Activated CD8-positive, alpha-beta T cell treated with anti-CD3 and anti-CD28 coated beads for 36 hours (primary cell): ENCODE measurements at regions not wholly inside any gene's neighbourhood (a gene's known extent, or its start where the extent isn't known, plus 50 kb on each side); places are given as distances from the start of the nearest gene placed in this dataset.

Source experiments
- ATAC-seq: fragments of 200-7000 bp; cut with Tn5 transposase; one replicate; pipeline ENCODE4 v1.10.0; 2021; ENCODE audit warnings: mild to moderate bottlenecking, moderate library complexity
- CTCF ChIA-PET: fragments of 350-600 bp; sonication (Branson Sonifier 250); formaldehyde crosslinking; loops from one replicate; lab custom pipeline; 2021; ENCODE audit warnings: antibody characterized with exemption; lab: Charles Lee
- POLR2A ChIA-PET: fragments of 350-600 bp; sonication (Branson Sonifier 250); formaldehyde crosslinking; loops from one replicate; lab custom pipeline; 2021; ENCODE audit warnings: antibody characterized with exemption; lab: Charles Lee
- DNase-seq: peaks from one replicate; pipeline ENCODE4 v3.0.0-alpha.2; 2020
- H3K27ac Mint-ChIP-seq: one replicate; pipeline ENCODE4 v1.8.0; 2021; ENCODE audit warnings: mild to moderate bottlenecking, mixed read lengths
- H3K27me3 Mint-ChIP-seq: one replicate; pipeline ENCODE4 v1.8.0; 2021; ENCODE audit warnings: mixed read lengths
- H3K36me3 Mint-ChIP-seq: one replicate; pipeline ENCODE4 v1.8.0; 2021; ENCODE audit warnings: low read depth, mixed read lengths
- H3K4me1 Mint-ChIP-seq: one replicate; pipeline ENCODE4 v1.8.0; 2021; ENCODE audit warnings: low read depth, mixed read lengths
- H3K4me3 Mint-ChIP-seq: one replicate; pipeline ENCODE4 v1.8.0; 2021; ENCODE audit warnings: mild to moderate bottlenecking, moderate library complexity, mixed read lengths
- H3K9me3 Mint-ChIP-seq: one replicate; pipeline ENCODE4 v1.8.0; 2021; ENCODE audit warnings: mixed read lengths
- CTCF ChIP-seq: fragments of 200-600 bp; IDR thresholded peaks from one replicate; pipeline ENCODE4 v1.8.0; 2022; ENCODE audit warnings: antibody characterized with exemption, mild to moderate bottlenecking
- intact Hi-C: fragments of 100-400 bp; cut with micrococcal nuclease; formaldehyde crosslinking; loops from one replicate; pipeline ENCODE4 v1.10.0; 2022

- Mint-ChIP-seq H3K27ac (no peak overlapping the region), H3K9me3 (no peaks in the 10 kb centered on the region), H3K27me3 (peaks cover 3% of the 10 kb centered on the region), H3K4me1 (no peaks in the 10 kb centered on the region), H3K4me3 (no peak overlapping the region), H3K36me3 (no peaks in the 10 kb centered on the region)
- intact Hi-C loops, result no loop called here
- ChIA-PET POLR2A (no interaction called here), CTCF (interaction anchor here (0.6 to 2.9 kb wide), 18 partner anchors 10 to 342 kb away, joined by 3 to 12 read pairs (median 4); no protein-coding TSS in a partner anchor)
- no peak for DNase-seq
- no peak for ATAC-seq
- no peak for TF ChIP-seq CTCF
Measured at GRCh38 chr16:85274924-85275323, 162.7 kb upstream of the CIBAR2 start.

- peak; percentile 80 for TF ChIP-seq CTCF
- no peaks in the 10 kb centered on the region for H3K4me1 Mint-ChIP-seq
- no peaks in the 10 kb centered on the region for H3K36me3 Mint-ChIP-seq
- no peak overlapping the region for H3K4me3 Mint-ChIP-seq
- ChIA-PET POLR2A (interaction anchor here (1.0 kb wide), 1 partner anchor 12 kb away, joined by 4 read pairs; no protein-coding TSS in a partner anchor), CTCF (interaction anchor here (0.9 to 2.9 kb wide), 18 partner anchors 9 to 341 kb away, joined by 3 to 12 read pairs (median 4); no protein-coding TSS in a partner anchor)
- peak; percentile 79 for DNase-seq
- ATAC-seq, result peak; percentile 98
- intact Hi-C loops, result no loop called here
- no peaks in the 10 kb centered on the region for H3K9me3 Mint-ChIP-seq
- H3K27ac Mint-ChIP-seq, result no peak overlapping the region
- H3K27me3 Mint-ChIP-seq, result peaks cover 3% of the 10 kb centered on the region
Measured at GRCh38 chr16:85275533-85276249, 163.4 kb upstream of the CIBAR2 start.

- H3K27me3 Mint-ChIP-seq, result peaks cover 3% of the 10 kb centered on the region
- intact Hi-C loops, result no loop called here
- CTCF ChIA-PET, result interaction anchor here (1.0 to 2.9 kb wide), 10 partner anchors 8 to 90 kb away, joined by 3 to 12 read pairs (median 5); no protein-coding TSS in a partner anchor
- no peak for DNase-seq
- H3K4me3 Mint-ChIP-seq, result no peak overlapping the region
- H3K36me3 Mint-ChIP-seq, result no peaks in the 10 kb centered on the region
- H3K9me3 Mint-ChIP-seq, result no peaks in the 10 kb centered on the region
- no peak for TF ChIP-seq CTCF
- POLR2A ChIA-PET, result interaction anchor here (1.0 kb wide), 1 partner anchor 12 kb away, joined by 4 read pairs; no protein-coding TSS in a partner anchor
- H3K27ac Mint-ChIP-seq, result no peak overlapping the region
- ATAC-seq, result no peak
- no peaks in the 10 kb centered on the region for H3K4me1 Mint-ChIP-seq
Measured at GRCh38 chr16:85276258-85276657, 164.0 kb upstream of the CIBAR2 start.

- no peak overlapping the region for H3K4me3 Mint-ChIP-seq
- ChIA-PET POLR2A (no interaction called here), CTCF (interaction anchor here (1.0 to 2.9 kb wide), 4 partner anchors 9 to 24 kb away, joined by 3 to 12 read pairs (median 9); no protein-coding TSS in a partner anchor)
- H3K9me3 Mint-ChIP-seq, result no peaks in the 10 kb centered on the region
- H3K27ac Mint-ChIP-seq, result no peak overlapping the region
- DNase-seq, result no peak
- intact Hi-C loops, result no loop called here
- H3K27me3 Mint-ChIP-seq, result peaks cover 3% of the 10 kb centered on the region
- H3K4me1 Mint-ChIP-seq, result no peaks in the 10 kb centered on the region
- TF ChIP-seq CTCF, result no peak
- ATAC-seq, result no peak
- H3K36me3 Mint-ChIP-seq, result no peaks in the 10 kb centered on the region
Measured at GRCh38 chr16:85276721-85277120, 164.4 kb upstream of the CIBAR2 start.

- no peak for ATAC-seq
- CTCF ChIA-PET, result interaction anchor here (1.0 kb wide), 1 partner anchor 164 kb away, joined by 3 read pairs; no protein-coding TSS in a partner anchor
- intact Hi-C loops, result no loop called here
Measured at GRCh38 chr16:85278839-85279238, 166.6 kb upstream of the CIBAR2 start.

More at GRCh38 chr16:85278839-85279238, 166.6 kb upstream of the CIBAR2 start:
- Mint-ChIP-seq H3K4me1 (no peaks in the 10 kb centered on the region), H3K27me3 (no peaks in the 10 kb centered on the region), H3K27ac (no peak overlapping the region), H3K4me3 (no peak overlapping the region), H3K36me3 (no peaks in the 10 kb centered on the region), H3K9me3 (no peaks in the 10 kb centered on the region)
- DNase-seq, result no peak
- POLR2A ChIA-PET, result no interaction called here
- TF ChIP-seq CTCF, result no peak
